ENCODE measurements at regions not wholly inside any gene's neighbourhood (a gene's known extent, or its start where the extent isn't known, plus 50 kb on each side); places are given as distances from the start of the nearest gene placed in this dataset.

- H3K4me1 ChIP-seq (ENCODE audit: low read depth, poor library complexity, severe bottlenecking) = no peaks in the 10 kb centered on the region
- no peak overlapping the region for H3K4me3 ChIP-seq (IDR thresholded peaks at IDR 0.05; ENCODE audit: insufficient read depth, low read depth, low read length)
- no peaks in the 10 kb centered on the region for H4K20me1 ChIP-seq (ENCODE audit: insufficient read depth)
- TF ChIP-seq CTCF (conservative IDR thresholded peaks at IDR 0.05; ENCODE audit: low read depth, low read length) = no peak
- no peak overlapping the region for H3K4me2 ChIP-seq
- H3K79me2 ChIP-seq (ENCODE audit: insufficient read depth, low read depth) = no peaks in the 10 kb centered on the region
- H3K27me3 ChIP-seq (ENCODE audit: insufficient read depth, low read depth) = no peaks in the 10 kb centered on the region
- H2AFZ ChIP-seq (ENCODE audit: low read depth) = no peak overlapping the region
- no peak overlapping the region for H3K27ac ChIP-seq
- H3K36me3 ChIP-seq (ENCODE audit: insufficient read depth) = no peaks in the 10 kb centered on the region
- no peak overlapping the region for H3K9ac ChIP-seq
These were observed 394.2 kb upstream of the PAPPA start for GRCh38 chr9:115759426-115759825.

- Histone ChIP-seq H3K9ac (no peak overlapping the region), H3K4me3 (IDR thresholded peaks at IDR 0.05; ENCODE audit: insufficient read depth, low read depth, low read length) (no peak overlapping the region), H4K20me1 (ENCODE audit: insufficient read depth) (no peaks in the 10 kb centered on the region), H3K27me3 (ENCODE audit: insufficient read depth, low read depth) (no peaks in the 10 kb centered on the region), H3K4me1 (ENCODE audit: low read depth, poor library complexity, severe bottlenecking) (no peaks in the 10 kb centered on the region), H3K27ac (no peak overlapping the region), H3K79me2 (ENCODE audit: insufficient read depth, low read depth) (no peaks in the 10 kb centered on the region), H2AFZ (ENCODE audit: low read depth) (no peak overlapping the region), H3K4me2 (no peak overlapping the region), H3K36me3 (ENCODE audit: insufficient read depth) (no peaks in the 10 kb centered on the region)
- no peak for TF ChIP-seq CTCF (conservative IDR thresholded peaks at IDR 0.05; ENCODE audit: low read depth, low read length)
These were observed 388.9 kb upstream of the PAPPA start for GRCh38 chr9:115764645-115765044.

- no peak for TF ChIP-seq CTCF (conservative IDR thresholded peaks at IDR 0.05; ENCODE audit: low read depth, low read length)
- H3K9ac ChIP-seq = no peak overlapping the region
- no peaks in the 10 kb centered on the region for H3K79me2 ChIP-seq (ENCODE audit: insufficient read depth, low read depth)
- H3K27ac ChIP-seq = no peak overlapping the region
- H3K4me3 ChIP-seq (IDR thresholded peaks at IDR 0.05; ENCODE audit: insufficient read depth, low read depth, low read length) = no peak overlapping the region
- no peaks in the 10 kb centered on the region for H3K4me1 ChIP-seq (ENCODE audit: low read depth, poor library complexity, severe bottlenecking)
- H3K36me3 ChIP-seq (ENCODE audit: insufficient read depth) = no peaks in the 10 kb centered on the region
- H3K27me3 ChIP-seq (ENCODE audit: insufficient read depth, low read depth) = no peaks in the 10 kb centered on the region
- no peak overlapping the region for H3K4me2 ChIP-seq
- H2AFZ ChIP-seq (ENCODE audit: low read depth) = no peak overlapping the region
- H4K20me1 ChIP-seq (ENCODE audit: insufficient read depth) = no peaks in the 10 kb centered on the region
These were observed 388.5 kb upstream of the PAPPA start for GRCh38 chr9:115765060-115765459.

GRCh38 chr9:115766370-115766955 is 387.1 kb upstream of the PAPPA start:
- Histone ChIP-seq H3K9ac (no peak overlapping the region), H2AFZ (ENCODE audit: low read depth) (no peak overlapping the region), H3K4me3 (IDR thresholded peaks at IDR 0.05; ENCODE audit: insufficient read depth, low read depth, low read length) (no peak overlapping the region), H3K27me3 (ENCODE audit: insufficient read depth, low read depth) (no peaks in the 10 kb centered on the region), H3K79me2 (ENCODE audit: insufficient read depth, low read depth) (no peaks in the 10 kb centered on the region), H4K20me1 (ENCODE audit: insufficient read depth) (no peaks in the 10 kb centered on the region), H3K27ac (no peak overlapping the region), H3K36me3 (ENCODE audit: insufficient read depth) (no peaks in the 10 kb centered on the region), H3K4me1 (ENCODE audit: low read depth, poor library complexity, severe bottlenecking) (no peaks in the 10 kb centered on the region), H3K4me2 (no peak overlapping the region)
- no peak for TF ChIP-seq CTCF (conservative IDR thresholded peaks at IDR 0.05; ENCODE audit: low read depth, low read length)
